ENCODE measurements at regions not wholly inside any gene's neighbourhood (a gene's known extent, or its start where the extent isn't known, plus 50 kb on each side); places are given as distances from the start of the nearest gene placed in this dataset.

GRCh38 chr1:112209493-112209892 is 186.5 kb upstream of the CTTNBP2NL start:
- ChIA-PET POLR2A (no interaction called here), CTCF (no interaction called here)
- H3K9me3 Mint-ChIP-seq: peaks cover 8% of the 10 kb centered on the region

GRCh38 chr1:112219267-112219666 is 176.7 kb upstream of the CTTNBP2NL start:
- H3K9me3 Mint-ChIP-seq: peaks cover 4% of the 10 kb centered on the region
- peaks cover 26% of the 10 kb centered on the region for H3K27me3 Mint-ChIP-seq
- H3K36me3 Mint-ChIP-seq (ENCODE audit: low read depth): no peaks in the 10 kb centered on the region
- ATAC-seq (ENCODE audit: poor library complexity): no peak
- Histone ChIP-seq H3K36me3 (ENCODE audit: insufficient read depth, low read length) (no peaks in the 10 kb centered on the region), H3K9me3 (ENCODE audit: control insufficient read depth in 1 of 2, insufficient read depth in 1 of 2, low read length in 2 of 2) (no peaks in the 10 kb centered on the region), H3K4me1 (ENCODE audit: insufficient read depth, low read length) (no peaks in the 10 kb centered on the region), H3K27me3 (ENCODE audit: control insufficient read depth in 1 of 2, insufficient read depth in 2 of 2, low read length in 2 of 2) (no peaks in the 10 kb centered on the region), H3K27ac (ENCODE audit: low read depth in 1 of 2, low read length in 2 of 2) (no peak overlapping the region), H3K4me3 (ENCODE audit: low read length) (no peak overlapping the region)
- DNase-seq: no peak
- H3K4me3 Mint-ChIP-seq: no peak overlapping the region
- CTCF ChIA-PET: interaction anchor here (1.2 kb wide), 1 partner anchor 9 kb away, joined by 3 read pairs; no protein-coding TSS in a partner anchor
- POLR2A ChIA-PET: no interaction called here
- TF ChIP-seq CTCF (IDR thresholded peaks at IDR 0.05): no peak
- no peak overlapping the region for H3K27ac Mint-ChIP-seq
- H3K4me1 Mint-ChIP-seq (ENCODE audit: low read depth): no peaks in the 10 kb centered on the region
- intact Hi-C loops (cut with DNase I, micrococcal nuclease): no loop called here

More at GRCh38 chr1:112209493-112209892, 186.5 kb upstream of the CTTNBP2NL start:
- H3K4me3 ChIP-seq (ENCODE audit: low read length): no peak overlapping the region
- Mint-ChIP-seq H3K4me3 (no peak overlapping the region), H3K36me3 (ENCODE audit: low read depth) (no peaks in the 10 kb centered on the region), H3K4me1 (ENCODE audit: low read depth) (no peaks in the 10 kb centered on the region), H3K27me3 (peaks cover 36% of the 10 kb centered on the region), H3K27ac (no peak overlapping the region)
- no peak overlapping the region for H3K27ac ChIP-seq (ENCODE audit: low read depth in 1 of 2, low read length in 2 of 2)
- H3K36me3 ChIP-seq (ENCODE audit: insufficient read depth, low read length): no peaks in the 10 kb centered on the region
- intact Hi-C loops (cut with DNase I, micrococcal nuclease): no loop called here
- ATAC-seq (ENCODE audit: poor library complexity) (no peak), DNase-seq (no peak)
- H3K27me3 ChIP-seq (ENCODE audit: control insufficient read depth in 1 of 2, insufficient read depth in 2 of 2, low read length in 2 of 2): no peaks in the 10 kb centered on the region
- H3K4me1 ChIP-seq (ENCODE audit: insufficient read depth, low read length): no peaks in the 10 kb centered on the region
- TF ChIP-seq CTCF (IDR thresholded peaks at IDR 0.05): no peak
- H3K9me3 ChIP-seq (ENCODE audit: control insufficient read depth in 1 of 2, insufficient read depth in 1 of 2, low read length in 2 of 2): peaks cover 0 to 8% of the 10 kb centered on the region in 2 experiments

- no peaks in the 10 kb centered on the region for H3K4me1 Mint-ChIP-seq (ENCODE audit: low read depth)
- no peak for DNase-seq
- peaks cover 5% of the 10 kb centered on the region for H3K27me3 Mint-ChIP-seq
- Histone ChIP-seq H3K36me3 (ENCODE audit: insufficient read depth, low read length) (no peaks in the 10 kb centered on the region), H3K27ac (ENCODE audit: low read depth in 1 of 2, low read length in 2 of 2) (no peak overlapping the region), H3K9me3 (ENCODE audit: control insufficient read depth in 1 of 2, insufficient read depth in 1 of 2, low read length in 2 of 2) (peaks cover 0 to 14% of the 10 kb centered on the region in 2 experiments), H3K4me1 (ENCODE audit: insufficient read depth, low read length) (no peaks in the 10 kb centered on the region), H3K27me3 (ENCODE audit: control insufficient read depth in 1 of 2, insufficient read depth in 2 of 2, low read length in 2 of 2) (peaks cover 4 to 10% of the 10 kb centered on the region in 2 experiments), H3K4me3 (ENCODE audit: low read length) (no peak overlapping the region)
- H3K9me3 Mint-ChIP-seq: peaks cover 13% of the 10 kb centered on the region
- H3K4me3 Mint-ChIP-seq: no peak overlapping the region
- no peak overlapping the region for H3K27ac Mint-ChIP-seq
- intact Hi-C loops (cut with DNase I, micrococcal nuclease): no loop called here
- POLR2A ChIA-PET: no interaction called here
- H3K36me3 Mint-ChIP-seq (ENCODE audit: low read depth): no peaks in the 10 kb centered on the region
- no peak for TF ChIP-seq CTCF (IDR thresholded peaks at IDR 0.05)
- CTCF ChIA-PET: no interaction called here
- ATAC-seq (ENCODE audit: poor library complexity): no peak
Measured at GRCh38 chr1:112230232-112230631, 165.8 kb upstream of the CTTNBP2NL start.
